Colonic mucosa (tissue), 4 donors: ENCODE measurements at regions not wholly inside any gene's neighbourhood (a gene's known extent, or its start where the extent isn't known, plus 50 kb on each side); places are given as distances from the start of the nearest gene placed in this dataset.

Source experiments
- DNase-seq: peaks from one replicate; pipeline ENCODE4 v3.0.0-alpha.2; 2020
- H3K27ac ChIP-seq: fragments of 200-600 bp; one replicate; pipeline ENCODE4 v1.8.0; 2021
- H3K27me3 ChIP-seq: fragments of 200-600 bp; one replicate; pipeline ENCODE4 v1.8.0; 2021
- H3K36me3 ChIP-seq: fragments of 200-600 bp; one replicate; pipeline ENCODE4 v1.8.0; 2021
- H3K4me1 ChIP-seq: fragments of 200-600 bp; one replicate; pipeline ENCODE4 v1.8.0; 2021; ENCODE audit warnings: mild to moderate bottlenecking
- H3K4me3 ChIP-seq: fragments of 200-600 bp; one replicate; pipeline ENCODE4 v1.8.0; 2021
- H3K9ac ChIP-seq, 2 donors: one replicate each; pipeline ENCODE4 v1.7.0; 2013; ENCODE audit warnings: control low read depth in 2 of 2, low read depth in 2 of 2, low read length in 2 of 2
- H3K9me3 ChIP-seq: fragments of 200-600 bp; one replicate; pipeline ENCODE4 v1.8.0; 2021
- CTCF ChIP-seq: fragments of 200-600 bp; IDR thresholded peaks from one replicate; pipeline ENCODE4 v1.8.0; 2022; ENCODE audit warnings: antibody characterized with exemption, mild to moderate bottlenecking
- intact Hi-C: fragments of 100-400 bp; cut with DNase I; formaldehyde crosslinking; loops from one replicate; pipeline ENCODE4 v1.14.1; 2022
- donor health status: healthy.
- donor health status: DM: no; HTN: no; CAD: no.
- donor health status: DM: no; HTN: no; CAD: no.

GRCh38 chrX:55813150-55813549 is 95.6 kb downstream of the RRAGB start:
- H3K4me1 ChIP-seq: no peaks in the 10 kb centered on the region
- H3K36me3 ChIP-seq: no peaks in the 10 kb centered on the region
- intact Hi-C loops: no loop called here
- H3K9me3 ChIP-seq: no peaks in the 10 kb centered on the region
- no peak overlapping the region for H3K9ac ChIP-seq
- no peak for TF ChIP-seq CTCF
- no peak for DNase-seq
- no peaks in the 10 kb centered on the region for H3K27me3 ChIP-seq
- no peak overlapping the region for H3K27ac ChIP-seq
- no peak overlapping the region for H3K4me3 ChIP-seq

GRCh38 chrX:55815546-55815945 is 98.0 kb downstream of the RRAGB start:
- intact Hi-C loops: no loop called here
- no peak for TF ChIP-seq CTCF
- no peak for DNase-seq
- Histone ChIP-seq H3K4me1 (no peaks in the 10 kb centered on the region), H3K27me3 (no peaks in the 10 kb centered on the region), H3K9me3 (no peaks in the 10 kb centered on the region), H3K36me3 (no peaks in the 10 kb centered on the region), H3K9ac (no peak overlapping the region), H3K4me3 (no peak overlapping the region), H3K27ac (no peak overlapping the region)

GRCh38 chrX:55816023-55816422 is 98.5 kb downstream of the RRAGB start:
- intact Hi-C loops: no loop called here
- H3K27me3 ChIP-seq: no peaks in the 10 kb centered on the region
- DNase-seq: no peak
- no peak for TF ChIP-seq CTCF
- no peak overlapping the region for H3K4me3 ChIP-seq
- no peak overlapping the region for H3K27ac ChIP-seq
- H3K9ac ChIP-seq: no peak overlapping the region
- H3K36me3 ChIP-seq: no peaks in the 10 kb centered on the region
- H3K4me1 ChIP-seq: no peaks in the 10 kb centered on the region
- no peaks in the 10 kb centered on the region for H3K9me3 ChIP-seq

- TF ChIP-seq CTCF: no peak
- H3K9me3 ChIP-seq: no peaks in the 10 kb centered on the region
- H3K4me3 ChIP-seq: no peak overlapping the region
- H3K36me3 ChIP-seq: no peaks in the 10 kb centered on the region
- DNase-seq: no peak
- H3K27ac ChIP-seq: no peak overlapping the region
- H3K4me1 ChIP-seq: no peaks in the 10 kb centered on the region
- intact Hi-C loops: no loop called here
- no peaks in the 10 kb centered on the region for H3K27me3 ChIP-seq
- no peak overlapping the region for H3K9ac ChIP-seq
These were observed 101.3 kb downstream of the RRAGB start for GRCh38 chrX:55818673-55819375.

- Histone ChIP-seq H3K36me3 (no peaks in the 10 kb centered on the region), H3K9me3 (no peaks in the 10 kb centered on the region), H3K27ac (no peak overlapping the region), H3K9ac (no peak overlapping the region), H3K4me1 (no peaks in the 10 kb centered on the region), H3K27me3 (no peaks in the 10 kb centered on the region), H3K4me3 (no peak overlapping the region)
- peak; percentile 49 for DNase-seq
- intact Hi-C loops: no loop called here
- no peak for TF ChIP-seq CTCF
These were observed 121.9 kb downstream of the RRAGB start for GRCh38 chrX:55839485-55839884.
